OCI-LY1 (cell line): ENCODE measurements at regions not wholly inside any gene's neighbourhood (a gene's known extent, or its start where the extent isn't known, plus 50 kb on each side); places are given as distances from the start of the nearest gene placed in this dataset.

Experiments
- H2AFZ ChIP-seq: fragments of 200-600 bp; sonication (generic), shearing (Covaris generic); 2 replicates; pipeline ENCODE4 v1.6.0; 2014; ENCODE audit warnings: antibody characterized with exemption, mild to moderate bottlenecking, low read length
- H3F3A ChIP-seq: fragments of 200-600 bp; sonication (generic), shearing (Covaris generic); 2 replicates; pipeline ENCODE4 v1.6.0; 2014; ENCODE audit warnings: mild to moderate bottlenecking, antibody characterized with exemption, low read length, moderate library complexity; ENCODE audit not compliant: insufficient read depth
- H3K27ac ChIP-seq: fragments of 200-600 bp; sonication (generic); 2 replicates; pipeline ENCODE4 v1.5.1; 2014; ENCODE audit warnings: low read length, mixed run types, mild to moderate bottlenecking, low read depth; ENCODE audit not compliant: poor library complexity, severe bottlenecking
- H3K27me3 ChIP-seq: fragments of 200-600 bp; sonication (generic); 2 replicates; pipeline ENCODE4 v1.6.0; 2014; ENCODE audit warnings: antibody characterized with exemption, mild to moderate bottlenecking, low read length, moderate library complexity; ENCODE audit not compliant: insufficient read depth
- H3K36me3 ChIP-seq: fragments of 200-600 bp; sonication (generic); 2 replicates; pipeline ENCODE4 v1.6.1; 2014; ENCODE audit warnings: mild to moderate bottlenecking, antibody characterized with exemption, low read length, moderate library complexity, mixed read lengths; ENCODE audit not compliant: insufficient read depth
- H3K4me1 ChIP-seq: fragments of 200-600 bp; sonication (generic); 2 replicates; pipeline ENCODE4 v1.5.1; 2014; ENCODE audit warnings: mild to moderate bottlenecking, low read length, moderate library complexity; ENCODE audit not compliant: insufficient read depth, severe bottlenecking
- H3K4me2 ChIP-seq: fragments of 200-600 bp; sonication (generic), shearing (Covaris generic); 2 replicates; pipeline ENCODE4 v1.6.1; 2014; ENCODE audit warnings: low read length
- H3K4me3 ChIP-seq: fragments of 200-600 bp; sonication (generic); 2 replicates; pipeline ENCODE4 v1.5.1; 2014; ENCODE audit warnings: low read length, low read depth, mild to moderate bottlenecking, mixed read lengths; ENCODE audit not compliant: poor library complexity, severe bottlenecking
- H3K79me2 ChIP-seq: fragments of 200-600 bp; shearing (Covaris generic); 2 replicates; pipeline ENCODE4 v1.6.1; 2016; ENCODE audit warnings: mixed run types, low read length, mixed read lengths; ENCODE audit not compliant: insufficient read depth
- H3K9ac ChIP-seq: fragments of 200-600 bp; sonication (generic), shearing (Covaris generic); 2 replicates; pipeline ENCODE4 v1.6.1; 2014; ENCODE audit warnings: mild to moderate bottlenecking, low read length, mixed read lengths
- H3K9me2 ChIP-seq: fragments of 200-600 bp; sonication (generic), shearing (Covaris generic); 2 replicates; pipeline ENCODE4 v1.6.1; 2014; ENCODE audit warnings: low read depth, mild to moderate bottlenecking, low read length, mixed read lengths
- H3K9me3 ChIP-seq: fragments of 200-600 bp; shearing (Covaris generic); 2 replicates; pipeline ENCODE4 v1.6.1; 2014; ENCODE audit warnings: low read length, mixed read lengths
- H4K20me1 ChIP-seq: fragments of 200-600 bp; sonication (generic), shearing (Covaris generic); 2 replicates; pipeline ENCODE4 v1.6.0; 2016; ENCODE audit warnings: mild to moderate bottlenecking, low read length; ENCODE audit not compliant: insufficient read depth
- CTCF ChIP-seq: fragments of 200-600 bp; sonication (generic), shearing (Covaris generic); IDR thresholded peaks from 2 replicates; pipeline ENCODE4 v1.5.1; 2017; ENCODE audit warnings: mild to moderate bottlenecking, antibody characterized with exemption, low read length, moderate library complexity, mixed read lengths
- EZH2 ChIP-seq: fragments of 200-600 bp; sonication (generic), shearing (Covaris generic); IDR thresholded peaks from 2 replicates; pipeline ENCODE4 v1.8.0; 2017; ENCODE audit warnings: borderline replicate concordance, mixed run types, mild to moderate bottlenecking, antibody characterized with exemption, low read length, moderate library complexity, mixed read lengths

GRCh38 chr4:119678761-119679160, 50.2 kb upstream of the PDE5A start:
- no peaks in the 10 kb centered on the region for H3F3A ChIP-seq
- no peak overlapping the region for H3K27ac ChIP-seq
- H3K27me3 ChIP-seq: no peaks in the 10 kb centered on the region
- H2AFZ ChIP-seq: no peak overlapping the region
- TF ChIP-seq CTCF (no peak), EZH2 (no peak)
- H3K36me3 ChIP-seq: no peaks in the 10 kb centered on the region
- no peak overlapping the region for H3K4me3 ChIP-seq
- no peaks in the 10 kb centered on the region for H3K9me2 ChIP-seq
- H4K20me1 ChIP-seq: no peaks in the 10 kb centered on the region
- H3K4me1 ChIP-seq: no peaks in the 10 kb centered on the region
- no peaks in the 10 kb centered on the region for H3K9me3 ChIP-seq
- no peak overlapping the region for H3K9ac ChIP-seq
- H3K4me2 ChIP-seq: no peak overlapping the region
- H3K79me2 ChIP-seq: no peaks in the 10 kb centered on the region
